Posterior vena cava (tissue), 2 donors: ENCODE measurements at regions not wholly inside any gene's neighbourhood (a gene's known extent, or its start where the extent isn't known, plus 50 kb on each side); places are given as distances from the start of the nearest gene placed in this dataset.
"Not testable (repeated sequence)": the region's sequence is repeated elsewhere in the genome, so short reads cannot be mapped to it uniquely, and the experiment has no call there.

Experiments used
- DNase-seq: peaks from one replicate; pipeline ENCODE4 v3.0.0-alpha.2; 2020; ENCODE audit warnings: low spot score
- intact Hi-C, 2 donors: fragments of 100-400 bp; cut with DNase I; formaldehyde crosslinking; loops; one replicate each; pipeline versions ENCODE4 v1.14.1 to v1.14.2; 2022 to 2023
- donor health status: DM: yes; HTN: yes; CAD: no.
- donor health status: DM: yes; HTN: yes; CAD: no.

DNA sequence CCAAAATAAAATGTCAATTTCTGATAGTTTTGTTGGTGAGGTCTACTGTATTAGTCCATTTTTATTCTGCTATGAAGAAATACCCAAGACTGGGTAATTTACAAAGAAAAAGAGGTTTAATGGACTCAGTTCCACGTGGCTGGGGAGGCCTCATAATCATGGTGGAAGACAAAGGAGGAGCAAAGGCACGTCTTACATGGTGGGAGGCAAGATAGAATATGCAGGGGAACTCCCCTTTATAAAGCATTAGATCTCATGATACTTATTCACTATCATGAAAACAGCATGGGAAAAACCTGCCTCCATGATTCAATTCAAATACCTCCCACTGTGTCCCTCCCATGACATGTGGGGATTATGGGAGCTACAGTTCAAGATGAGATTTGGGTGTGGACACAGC, 204.5 kb upstream of the ZEB2 start:
- intact Hi-C loops, DNase-seq: not testable (repeated sequence)

DNA sequence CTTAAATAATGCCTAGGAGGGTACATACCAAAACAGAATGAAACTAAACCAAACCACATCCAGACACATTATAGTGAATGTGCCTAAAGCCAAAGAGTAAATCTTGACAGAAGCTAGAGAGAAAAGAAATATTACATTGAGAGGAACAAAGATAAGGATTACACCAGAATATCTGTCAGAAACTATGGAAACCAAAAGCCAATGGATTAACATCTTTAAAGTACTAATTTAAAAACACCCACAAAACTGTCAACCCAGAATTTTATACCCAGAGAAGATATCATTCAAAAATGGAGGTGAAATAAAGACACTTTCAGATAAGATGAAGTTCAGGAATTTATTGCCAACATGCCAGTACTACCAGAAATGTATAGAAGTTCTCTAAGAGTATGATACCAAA, 198.5 kb upstream of the ZEB2 start:
- DNase-seq = no peak
- intact Hi-C loops = no loop called here

DNA sequence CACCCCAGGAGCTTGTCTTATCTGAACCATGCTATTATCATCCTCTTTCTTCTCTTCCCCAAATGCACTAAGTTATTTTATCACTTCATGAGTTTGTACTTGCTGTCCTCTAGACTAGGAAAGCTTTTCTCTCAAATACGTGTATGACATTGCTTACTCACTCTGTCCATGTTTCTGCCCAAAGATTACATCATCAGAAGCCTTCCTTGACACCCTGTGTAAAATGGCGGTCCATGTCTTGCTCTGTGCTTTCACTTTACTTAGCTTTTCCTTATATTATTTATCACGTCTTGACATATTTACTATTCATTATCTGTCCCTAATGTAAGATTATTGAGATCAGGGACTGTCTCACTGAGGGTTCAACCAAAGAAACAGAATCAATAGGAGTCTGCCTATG, 196.1 kb upstream of the ZEB2 start:
- no peak for DNase-seq
- intact Hi-C loops = no loop called here

DNA sequence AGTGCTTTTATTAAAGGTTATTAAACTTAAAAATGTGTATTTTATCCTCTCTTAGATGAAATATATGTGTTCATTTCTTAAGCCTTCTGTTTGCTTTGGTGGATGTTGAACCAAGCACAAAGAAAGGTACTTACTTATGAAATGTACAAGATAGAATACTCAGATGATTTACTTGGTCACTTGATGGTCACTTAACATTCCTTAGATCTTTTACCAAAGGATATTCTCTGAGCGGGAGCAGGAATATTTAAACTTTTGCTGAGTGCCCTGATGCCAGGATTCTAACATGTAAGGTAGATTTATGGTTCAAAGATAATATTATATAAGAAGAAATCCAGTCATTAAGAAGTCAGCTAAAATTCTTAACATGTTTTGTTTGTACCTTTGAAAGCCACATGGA, 193.5 kb upstream of the ZEB2 start:
- intact Hi-C loops = no loop called here
- no peak for DNase-seq

DNA sequence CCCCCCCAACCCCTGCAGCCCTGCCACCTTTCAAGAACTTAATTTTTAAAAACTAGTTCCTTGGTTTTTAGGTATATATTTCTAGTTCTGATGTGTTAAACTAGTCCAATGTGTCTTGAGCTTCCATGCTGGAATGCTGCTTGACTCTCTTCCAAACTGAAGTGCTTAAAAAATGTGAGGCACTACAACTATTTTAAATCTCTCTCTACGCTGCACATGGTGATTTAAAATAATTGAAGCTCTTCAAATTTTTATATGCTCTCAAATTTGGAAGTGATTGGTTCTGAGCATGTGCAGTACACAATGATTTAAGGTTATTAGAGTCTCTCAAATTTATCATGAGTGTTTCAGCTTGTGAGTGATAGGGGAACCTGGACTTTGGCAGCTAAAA, 192.6 kb upstream of the ZEB2 start:
- DNase-seq = no peak
- intact Hi-C loops = no loop called here

DNA sequence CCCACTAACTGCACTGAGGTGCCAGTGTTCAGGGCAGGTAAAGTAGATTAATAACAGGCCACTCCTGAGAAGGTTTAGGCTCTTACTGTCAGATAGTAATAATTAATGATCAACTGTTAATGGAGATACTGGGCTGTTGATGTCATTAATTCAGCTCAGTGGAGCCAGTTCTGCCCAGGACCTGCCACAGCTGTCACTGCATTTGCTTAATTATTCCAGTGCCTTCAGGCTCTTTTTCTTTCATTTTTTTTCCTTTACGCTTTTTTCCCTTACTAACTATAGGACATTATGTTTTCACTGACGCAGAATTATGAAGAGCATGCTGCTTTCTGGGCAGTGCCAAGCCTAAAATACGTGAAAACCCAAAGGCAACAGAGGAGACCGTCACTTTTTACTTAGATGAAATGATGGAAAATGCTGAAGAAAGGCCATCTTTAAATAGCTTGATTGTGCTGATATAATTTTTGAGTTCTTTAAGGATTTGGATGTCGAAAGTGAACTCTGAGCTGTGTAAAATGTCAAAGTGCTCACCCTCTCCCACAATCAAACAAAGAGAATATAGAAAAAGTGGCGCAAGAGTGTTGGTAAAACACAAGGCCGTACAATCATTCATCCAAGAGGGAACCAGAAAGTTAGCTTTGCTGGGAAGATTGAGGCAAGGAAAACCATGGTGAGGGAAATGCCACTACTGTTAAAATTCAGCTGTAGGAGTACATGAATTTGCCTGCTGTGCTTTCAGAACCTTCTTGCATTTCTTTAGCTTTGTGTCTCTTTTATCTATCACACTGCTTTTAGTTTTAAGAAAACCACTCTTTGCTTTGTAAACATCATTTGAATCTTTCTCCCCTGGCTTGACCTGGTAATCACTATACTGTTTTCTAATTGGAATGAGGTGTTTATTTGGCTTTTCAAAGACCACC, 192.0 kb upstream of the ZEB2 start:
- intact Hi-C loops = no loop called here
- no peak for DNase-seq

DNA sequence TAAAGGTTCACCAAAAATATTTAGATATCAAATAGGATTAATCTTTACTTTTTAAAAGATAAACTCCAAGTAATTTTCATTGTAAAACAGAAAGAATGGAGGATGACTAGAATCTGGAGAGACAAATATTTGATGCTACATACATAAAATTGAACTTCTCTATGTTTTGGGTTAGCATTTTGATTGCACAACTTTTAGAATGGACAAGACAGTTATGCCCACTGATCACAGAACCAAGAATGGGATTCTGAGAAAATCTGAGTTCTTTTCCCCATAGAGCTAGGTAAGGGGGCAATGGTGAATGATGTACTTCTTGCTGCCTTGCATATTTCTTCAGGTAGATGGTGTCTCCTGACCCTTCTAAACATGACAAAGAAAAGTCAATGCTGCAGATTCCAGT, 191.2 kb upstream of the ZEB2 start:
- DNase-seq = no peak
- intact Hi-C loops = no loop called here

DNA sequence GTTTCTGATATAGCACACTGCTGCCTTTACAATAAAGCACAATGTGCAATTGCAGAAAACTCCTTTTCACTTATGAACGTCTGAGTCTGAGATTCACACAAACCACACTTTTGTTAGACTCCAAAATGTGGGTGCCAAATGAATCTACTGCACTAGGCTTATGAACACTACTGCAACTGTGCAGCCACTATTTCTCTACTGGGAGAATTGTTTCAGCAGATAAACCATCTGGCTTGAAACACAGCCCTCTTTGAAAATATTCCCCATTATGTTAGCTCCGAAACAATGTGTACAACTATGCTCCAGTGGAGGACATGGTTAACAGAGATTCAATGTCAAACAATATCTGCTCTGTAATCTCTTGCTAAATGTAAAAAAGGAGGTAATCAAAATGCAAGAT, 188.7 kb upstream of the ZEB2 start:
- DNase-seq = no peak
- intact Hi-C loops = no loop called here

DNA sequence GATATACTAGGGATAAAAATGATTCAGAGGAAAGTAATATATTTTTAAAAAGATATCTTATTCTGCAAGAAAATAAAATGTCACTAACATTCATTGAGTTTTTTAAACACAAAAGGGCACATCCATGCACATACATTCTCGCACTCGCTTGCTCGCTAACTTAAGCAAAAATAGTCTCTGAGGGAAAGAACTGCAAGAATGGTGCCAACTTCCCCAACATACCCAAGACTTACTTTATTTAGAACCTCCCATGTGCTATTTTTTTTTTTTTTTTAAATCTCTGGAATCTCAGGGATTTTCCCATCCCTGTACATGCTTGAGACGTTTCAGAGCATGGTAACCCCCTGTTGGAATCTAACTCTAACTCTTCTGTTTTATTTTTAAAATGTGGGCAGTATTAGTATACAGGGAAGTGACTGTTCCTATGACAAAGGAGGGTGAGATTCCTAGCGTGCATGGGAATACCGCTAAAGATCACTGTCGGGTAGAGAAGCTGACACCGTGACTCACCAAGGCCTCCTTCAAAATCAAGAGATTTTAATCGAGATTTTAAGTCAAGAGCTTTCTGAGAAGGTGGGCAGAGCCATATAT, 187.9 kb upstream of the ZEB2 start:
- intact Hi-C loops = no loop called here
- no peak for DNase-seq

DNA sequence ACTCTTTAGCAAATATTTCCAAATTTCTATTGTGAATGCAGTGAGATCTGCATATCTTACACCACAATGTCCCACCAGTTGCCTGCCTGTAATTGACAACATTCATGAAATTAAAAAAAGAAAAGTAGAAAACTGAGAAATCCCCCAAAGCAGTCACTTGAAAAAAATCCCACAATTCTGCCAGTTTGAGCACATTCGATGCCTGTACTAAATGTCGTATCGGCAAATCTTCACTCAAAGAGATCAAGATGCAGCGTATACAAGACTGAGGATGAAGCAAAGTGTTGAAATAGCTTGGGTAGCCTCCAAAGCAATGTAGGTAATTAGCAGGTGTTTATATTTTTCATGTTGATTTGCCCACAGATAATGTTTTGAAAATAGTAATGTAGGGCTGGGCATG, 186.7 kb upstream of the ZEB2 start:
- intact Hi-C loops = no loop called here
- no peak for DNase-seq

DNA sequence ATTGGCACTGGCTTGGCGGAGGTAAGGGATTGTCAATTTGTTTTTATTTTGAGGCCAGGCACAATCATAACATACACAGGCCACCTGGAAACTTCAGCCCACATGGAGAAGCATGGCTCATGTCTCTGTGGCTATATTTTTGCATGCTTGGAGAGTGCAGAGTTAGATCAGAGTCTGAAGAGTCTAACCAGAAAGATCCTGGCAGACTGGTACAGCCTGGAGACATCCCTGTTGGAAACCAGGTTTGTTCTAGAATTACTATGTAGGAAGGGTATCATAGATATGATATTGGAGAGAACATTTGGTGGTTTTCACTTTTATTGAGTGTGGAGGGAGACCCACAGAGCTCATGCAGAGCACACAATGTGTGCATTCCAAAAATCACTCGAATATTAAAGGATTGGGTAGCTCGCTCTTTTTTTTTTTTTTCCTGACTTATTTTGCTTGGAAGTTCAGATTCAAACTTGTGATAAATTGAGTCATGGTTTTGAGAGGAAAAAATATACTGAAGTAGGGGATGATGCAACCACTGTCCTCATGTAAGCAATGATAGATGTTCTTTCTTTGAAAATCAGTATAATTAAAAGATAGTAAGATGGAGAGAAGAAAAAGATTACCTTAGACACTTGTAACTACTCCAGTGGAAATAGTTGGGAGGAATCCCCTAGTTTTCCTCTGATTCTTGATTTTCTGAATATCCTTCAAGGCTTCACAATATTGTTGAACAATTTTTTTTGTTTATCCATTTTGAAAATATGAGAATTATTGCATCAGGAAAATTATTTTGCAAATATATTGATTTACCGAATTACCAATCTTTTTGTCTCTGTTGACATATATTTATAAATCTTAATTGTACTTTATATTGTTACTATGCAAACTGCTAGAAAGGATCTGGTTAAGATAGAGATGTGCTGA, 185.7 kb upstream of the ZEB2 start:
- intact Hi-C loops = no loop called here

DNA sequence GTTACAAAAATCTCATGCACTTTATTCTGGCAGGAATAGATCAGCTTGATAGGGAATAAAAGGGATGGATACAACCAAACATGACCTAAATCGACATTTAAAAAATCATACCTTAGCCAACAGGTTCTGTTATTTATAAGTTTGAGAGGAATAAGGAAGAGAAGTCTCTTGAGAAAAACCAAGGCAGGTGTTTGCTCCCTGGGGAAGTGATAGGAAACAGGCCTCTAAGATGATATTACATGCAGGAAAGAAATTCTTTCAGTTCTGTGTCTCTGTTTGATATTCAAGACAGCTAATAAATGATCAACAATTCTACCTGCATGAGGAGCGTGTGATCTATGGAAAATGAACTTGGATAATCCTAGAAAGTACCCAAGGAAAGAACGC, 184.8 kb upstream of the ZEB2 start:
- intact Hi-C loops = no loop called here
- DNase-seq = no peak

More for the DNA sequence above, 185.7 kb upstream of the ZEB2 start:
- no peak for DNase-seq

DNA sequence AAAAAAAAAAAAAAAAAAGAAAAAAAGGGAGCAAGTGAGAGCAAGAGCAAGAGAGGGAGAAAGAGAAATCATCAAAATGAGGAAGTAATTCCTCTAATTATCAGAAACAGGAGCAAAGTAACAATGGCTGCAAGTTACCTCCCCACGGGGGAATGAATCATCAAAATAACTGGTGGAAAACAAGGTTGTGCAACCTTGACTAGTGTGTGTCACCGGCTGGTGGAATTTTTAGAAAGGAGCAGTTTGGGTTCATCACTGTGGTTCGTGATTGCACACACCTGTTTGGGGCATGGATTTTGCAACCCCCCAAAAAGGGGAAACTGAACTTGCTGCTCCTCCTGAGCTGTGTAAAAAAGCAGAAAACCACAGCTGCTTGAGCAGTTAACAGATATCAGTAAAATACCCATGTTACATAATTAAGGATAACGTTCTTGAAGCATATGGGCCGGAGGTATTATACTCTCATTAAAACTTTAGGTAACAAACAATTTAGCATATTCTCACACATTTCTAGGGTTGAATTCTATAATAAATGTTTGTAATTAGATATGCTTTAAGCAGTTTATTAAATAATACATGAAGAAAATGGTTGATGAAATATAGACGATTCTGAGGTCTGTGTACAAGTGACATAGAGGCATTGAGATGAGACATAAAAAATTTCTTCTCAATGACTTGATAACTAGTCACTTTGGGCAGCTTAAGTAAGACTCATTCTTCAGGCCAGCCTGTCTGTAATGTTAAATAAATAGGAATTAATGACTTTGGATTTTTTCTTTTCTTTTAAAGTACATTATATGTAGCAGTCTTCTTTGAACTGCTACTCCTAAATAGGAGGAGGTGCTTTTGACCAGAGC, 184.2 kb upstream of the ZEB2 start:
- no peak for DNase-seq
- intact Hi-C loops = no loop called here

DNA sequence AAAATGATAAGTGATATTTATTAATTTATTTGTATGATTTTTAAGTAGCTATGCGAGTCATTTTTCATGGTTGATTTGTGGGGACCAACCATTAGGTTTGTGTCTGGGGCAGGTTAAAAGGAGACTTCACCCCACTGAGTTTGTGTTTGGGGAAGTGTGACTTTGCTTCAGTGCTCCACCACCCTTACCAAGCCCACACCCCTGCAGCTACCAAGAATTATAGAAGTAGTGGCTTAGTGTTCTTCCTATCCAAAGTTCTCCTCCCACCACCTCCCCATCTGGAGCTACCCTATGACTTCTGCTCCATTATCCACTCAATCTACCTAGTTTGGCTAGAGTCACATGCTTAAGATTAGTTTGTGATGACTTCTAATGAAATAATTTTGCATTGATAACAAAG, 182.1 kb upstream of the ZEB2 start:
- intact Hi-C loops = no loop called here
- DNase-seq = no peak

DNA sequence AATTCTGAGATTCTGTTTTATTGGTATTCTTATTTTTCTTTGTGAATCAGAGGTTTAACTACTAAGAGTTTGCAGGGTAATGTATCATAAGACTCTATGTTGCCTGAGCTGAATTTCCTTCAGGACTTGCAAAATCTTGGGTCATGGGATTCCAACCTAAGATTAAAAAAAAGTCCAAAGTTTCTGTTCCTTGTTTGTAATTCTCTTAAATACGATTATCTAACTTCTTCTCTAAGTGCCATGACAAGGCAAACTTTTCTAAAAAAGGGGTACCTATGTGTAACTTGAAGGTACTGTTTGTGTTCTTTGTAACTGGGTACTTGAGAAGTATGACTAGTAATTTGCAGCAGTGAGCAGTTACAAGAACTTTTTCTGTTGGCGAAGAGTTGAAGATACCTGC, 181.3 kb upstream of the ZEB2 start:
- no peak for DNase-seq
- intact Hi-C loops = no loop called here

DNA sequence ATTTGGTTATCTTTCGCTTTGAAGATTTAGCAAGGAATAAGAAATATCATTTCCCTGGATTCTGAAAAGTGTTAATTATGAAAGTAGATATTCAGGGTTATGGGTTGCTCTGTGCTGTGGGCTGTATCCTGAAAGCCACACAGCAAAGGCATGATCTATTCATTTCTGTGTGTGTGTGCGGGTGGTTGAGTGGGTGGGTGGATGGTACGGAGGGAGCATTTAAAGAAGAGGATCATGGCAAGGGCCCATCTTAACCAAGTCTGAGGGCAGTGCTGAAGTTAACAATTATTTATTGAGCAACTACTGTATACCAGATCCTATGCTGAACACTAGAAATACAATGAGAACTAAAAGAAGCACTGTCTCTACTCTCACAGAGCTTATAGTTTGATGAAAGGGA, 178.2 kb upstream of the ZEB2 start:
- DNase-seq = no peak
- intact Hi-C loops = no loop called here

DNA sequence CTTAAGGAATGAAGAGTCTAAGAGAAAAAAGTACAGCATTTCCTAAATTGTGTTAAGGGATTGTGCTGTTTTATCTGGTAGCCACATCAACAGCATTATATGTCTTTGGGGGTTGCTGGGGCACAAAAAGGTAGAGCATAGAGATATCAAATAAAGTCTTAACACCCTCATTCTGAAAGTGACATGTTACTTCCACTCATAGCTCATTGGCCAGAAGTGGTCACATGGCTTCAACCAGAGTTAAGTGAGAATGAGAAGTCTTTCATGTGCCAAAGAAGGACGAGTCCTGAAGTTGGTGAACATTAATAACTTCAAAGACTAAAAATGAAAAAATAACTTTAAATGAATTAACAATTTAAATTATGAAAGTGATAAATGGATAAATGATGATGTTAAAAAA, 175.7 kb upstream of the ZEB2 start:
- no peak for DNase-seq
- intact Hi-C loops = no loop called here

DNA sequence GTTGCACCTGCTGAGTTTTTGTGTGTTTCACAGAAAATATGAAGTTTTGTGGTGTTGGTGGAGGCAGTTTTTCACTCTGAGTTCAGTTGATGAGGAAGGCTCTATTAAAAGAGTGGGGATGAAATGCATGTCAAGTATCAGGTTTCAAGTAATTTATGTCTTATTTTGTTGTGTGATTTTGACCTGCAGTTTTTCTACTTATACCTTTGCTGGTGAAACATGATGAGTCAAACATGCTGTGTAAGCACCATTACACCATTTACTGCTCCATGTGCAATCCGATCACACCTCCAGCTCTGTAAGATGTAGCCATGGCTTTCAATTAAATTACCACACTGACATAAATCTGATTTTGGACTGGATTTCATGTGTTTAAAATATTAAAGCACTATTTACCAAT, 174.5 kb upstream of the ZEB2 start:
- intact Hi-C loops = no loop called here
- no peak for DNase-seq

DNA sequence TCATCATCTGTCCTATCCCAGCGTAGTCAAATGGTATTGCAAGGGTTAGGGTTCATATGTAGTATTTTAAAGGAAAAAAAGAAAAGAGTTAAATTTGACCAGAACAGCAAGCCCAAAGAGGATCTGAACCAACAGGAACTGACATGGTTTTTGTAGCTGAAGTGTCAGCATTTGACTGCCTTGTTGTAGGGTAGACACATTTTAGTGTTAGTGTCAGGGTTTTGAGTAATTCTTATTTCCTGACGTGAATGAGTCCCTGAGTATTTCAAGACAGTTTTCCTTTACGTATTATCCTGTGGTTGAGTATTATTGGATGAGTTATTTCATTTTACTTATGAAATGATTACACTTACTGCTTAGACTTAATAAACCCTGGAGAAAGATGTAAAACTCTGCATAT, 173.3 kb upstream of the ZEB2 start:
- DNase-seq = no peak
- intact Hi-C loops = no loop called here
